Adrenal gland (tissue), 9 donors: ENCODE measurements at regions not wholly inside any gene's neighbourhood (a gene's known extent, or its start where the extent isn't known, plus 50 kb on each side); places are given as distances from the start of the nearest gene placed in this dataset.

Experiments used
- DNase-seq, 7 donors: peaks; one replicate each; pipeline ENCODE4 v3.0.0-alpha.2; 2019 to 2020
- H3K27ac ChIP-seq, 5 donors: fragments of 200-600 bp; sonication (generic) in 4 of 5; 1 replicate in 3 of 5; 2 replicates in 2 of 5; pipeline versions ENCODE4 v1.5.1 to v1.8.0; 2016 to 2020; ENCODE audit warnings: mild to moderate bottlenecking in 1 of 5
- H3K27me3 ChIP-seq: fragments of 200-600 bp; 2 replicates; pipeline ENCODE4 v1.8.0; 2021
- H3K36me3 ChIP-seq, 2 donors: fragments of 200-600 bp; replicated peaks in 1 of 2; 1 replicate in 1 of 2; 2 replicates in 1 of 2; pipeline versions ENCODE4 v1.5.1 to v1.8.0; 2018 to 2022
- H3K4me1 ChIP-seq, 2 donors: fragments of 200-600 bp; replicated peaks in 1 of 2; 1 replicate in 1 of 2; 2 replicates in 1 of 2; pipeline versions ENCODE4 v1.5.1 to v1.8.0; 2018 to 2021
- H3K4me3 ChIP-seq, 4 donors: fragments of 200-600 bp; sonication (generic) in 3 of 4; one replicate each; pipeline ENCODE4 v1.5.1; 2016 to 2018
- H3K9me3 ChIP-seq, 3 donors: fragments of 200-600 bp; sonication (generic) in 1 of 3; replicated peaks in 1 of 3; 1 replicate in 2 of 3; 2 replicates in 1 of 3; pipeline versions ENCODE4 v1.5.1 to v1.8.0; 2016 to 2021
- POLR2A ChIP-seq, 2 donors: fragments of 450-650 bp; IDR thresholded peaks; one replicate each; pipeline ENCODE4 v1.6.1; 2017; ENCODE audit warnings: antibody characterized with exemption in 2 of 2, mild to moderate bottlenecking in 2 of 2, moderate library complexity in 1 of 2
- WGBS, 4 donors: extraction: QIAGEN DNeasy Blood & Tissue Kit in 2 of 4; methylation state at CpG; one replicate each; pipeline versions ENCODE4 v1.1.5 to v1.1.7; 2013 to 2017; 5-methylcytosine and 5-hydroxymethylcytosine counted together
- intact Hi-C, 2 donors: fragments of 100-400 bp; cut with DNase I; formaldehyde crosslinking; loops; one replicate each; pipeline versions ENCODE4 v1.14.1 to v1.15.0; 2022 to 2023
- TF ChIP-seq, protein P1 (sequence below), 6 experiments: fragments of 450-650 bp in 4 of 6; fragments of 200-600 bp in 2 of 6; sonication (generic) in 1 of 6; IDR thresholded peaks; 1 replicate in 5 of 6; 2 replicates in 1 of 6; pipeline versions ENCODE4 v1.5.1 to v1.8.0; 2016 to 2021; ENCODE audit warnings: antibody characterized with exemption in 6 of 6, mild to moderate bottlenecking in 2 of 6, moderate library complexity in 1 of 6
- donor health status: healthy with polysubstance abuse.
- donor health status: Bipolar disorder and iron deficiency.
- donor health status: DM: yes; HTN: yes; CAD: no.
- donor health status: DM: no; HTN: no; CAD: no.
- donor health status: DM: no; HTN: no; CAD: no.

DNA sequence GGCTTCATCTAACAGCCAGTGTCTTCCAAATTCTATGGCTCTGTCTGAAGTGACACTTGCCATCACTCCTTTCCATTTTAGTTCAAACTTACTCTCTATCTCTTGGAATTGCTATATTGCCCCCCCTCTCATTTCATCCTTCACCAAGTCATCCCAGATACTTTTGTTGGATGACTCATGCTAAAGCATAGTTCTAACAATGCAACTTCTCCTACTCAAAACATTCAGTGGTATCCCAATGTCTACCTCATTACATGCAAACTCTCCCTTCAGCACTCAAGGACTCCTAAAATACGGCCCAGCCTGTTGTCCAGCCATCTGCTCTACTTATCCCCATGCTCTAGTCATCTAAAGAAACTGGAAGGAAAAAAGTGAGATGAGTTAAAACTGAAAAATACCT, 171.6 kb downstream of the RASEF start:
- 60 to 75% (median 68%) methylated on average over 1 of the region's 1 CpG for WGBS, 4 donors
- intact Hi-C loops, result no loop called here
- Histone ChIP-seq H3K4me3 (no peak overlapping the region), H3K36me3 (no peaks in the 10 kb centered on the region), H3K27me3 (no peaks in the 10 kb centered on the region), H3K4me1 (no peaks in the 10 kb centered on the region), H3K27ac (no peak overlapping the region), H3K9me3 (no peaks in the 10 kb centered on the region)
- TF ChIP-seq POLR2A (IDR thresholded peaks at IDR 0.05), result no peak
- TF ChIP-seq, protein P1, sequence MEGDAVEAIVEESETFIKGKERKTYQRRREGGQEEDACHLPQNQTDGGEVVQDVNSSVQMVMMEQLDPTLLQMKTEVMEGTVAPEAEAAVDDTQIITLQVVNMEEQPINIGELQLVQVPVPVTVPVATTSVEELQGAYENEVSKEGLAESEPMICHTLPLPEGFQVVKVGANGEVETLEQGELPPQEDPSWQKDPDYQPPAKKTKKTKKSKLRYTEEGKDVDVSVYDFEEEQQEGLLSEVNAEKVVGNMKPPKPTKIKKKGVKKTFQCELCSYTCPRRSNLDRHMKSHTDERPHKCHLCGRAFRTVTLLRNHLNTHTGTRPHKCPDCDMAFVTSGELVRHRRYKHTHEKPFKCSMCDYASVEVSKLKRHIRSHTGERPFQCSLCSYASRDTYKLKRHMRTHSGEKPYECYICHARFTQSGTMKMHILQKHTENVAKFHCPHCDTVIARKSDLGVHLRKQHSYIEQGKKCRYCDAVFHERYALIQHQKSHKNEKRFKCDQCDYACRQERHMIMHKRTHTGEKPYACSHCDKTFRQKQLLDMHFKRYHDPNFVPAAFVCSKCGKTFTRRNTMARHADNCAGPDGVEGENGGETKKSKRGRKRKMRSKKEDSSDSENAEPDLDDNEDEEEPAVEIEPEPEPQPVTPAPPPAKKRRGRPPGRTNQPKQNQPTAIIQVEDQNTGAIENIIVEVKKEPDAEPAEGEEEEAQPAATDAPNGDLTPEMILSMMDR (IDR thresholded peaks at IDR 0.05), result no peak
- DNase-seq, result no peak

DNA sequence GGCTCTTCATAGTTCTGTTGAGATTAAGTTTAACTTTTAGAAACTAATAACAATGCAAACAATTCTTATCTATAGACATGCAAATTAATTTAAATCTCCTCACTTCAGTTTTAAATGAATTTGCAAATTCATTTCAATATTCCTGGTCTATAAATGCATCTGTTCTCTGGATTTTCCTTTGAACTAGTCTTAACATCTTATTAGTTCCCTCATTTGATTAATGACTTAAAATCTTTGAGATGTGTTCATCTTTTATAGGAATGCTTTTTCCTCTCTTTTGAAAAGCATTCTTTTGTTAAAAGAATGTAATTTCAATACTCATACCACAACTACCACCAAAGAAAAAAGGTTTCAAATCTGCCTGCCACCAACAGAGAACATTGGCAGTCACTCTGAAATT, 169.4 kb downstream of the RASEF start:
- H3K36me3 ChIP-seq, result no peaks in the 10 kb centered on the region
- intact Hi-C loops, result no loop called here
- no peak overlapping the region for H3K4me3 ChIP-seq
- TF ChIP-seq, protein P1 (IDR thresholded peaks at IDR 0.05), result no peak
- DNase-seq, result no peak
- no peaks in the 10 kb centered on the region for H3K4me1 ChIP-seq
- no peaks in the 10 kb centered on the region for H3K9me3 ChIP-seq
- no peak overlapping the region for H3K27ac ChIP-seq
- H3K27me3 ChIP-seq, result no peaks in the 10 kb centered on the region

DNA sequence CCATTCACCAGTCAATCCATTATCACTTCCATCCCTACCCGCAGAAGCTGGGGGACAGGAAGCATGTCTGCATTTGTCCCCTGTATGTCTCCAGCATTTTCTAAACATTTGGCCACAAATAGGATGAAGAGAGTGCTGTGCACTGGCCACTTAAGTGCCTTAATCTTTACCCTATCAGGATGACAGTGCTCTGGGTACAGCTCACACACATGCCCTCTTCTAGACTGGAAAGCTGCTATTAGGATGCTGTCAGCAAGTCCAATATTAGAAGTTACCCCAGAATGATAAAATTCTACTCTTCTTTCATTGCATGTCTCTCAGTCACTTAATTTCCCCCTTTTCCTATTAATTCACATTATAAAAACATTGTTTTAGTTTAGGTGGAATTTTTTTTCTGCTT, 168.4 kb downstream of the RASEF start:
- WGBS, 4 donors, result 40 to 74% (median 61%) methylated on average over 1 of the region's 1 CpG
- intact Hi-C loops, result no loop called here
- Histone ChIP-seq H3K4me3 (no peak overlapping the region), H3K36me3 (no peaks in the 10 kb centered on the region), H3K4me1 (no peaks in the 10 kb centered on the region), H3K27ac (no peak overlapping the region), H3K9me3 (no peaks in the 10 kb centered on the region), H3K27me3 (no peaks in the 10 kb centered on the region)
- DNase-seq, result no peak
- TF ChIP-seq, protein P1 (IDR thresholded peaks at IDR 0.05), result no peak
- no peak for TF ChIP-seq POLR2A (IDR thresholded peaks at IDR 0.05)

DNA sequence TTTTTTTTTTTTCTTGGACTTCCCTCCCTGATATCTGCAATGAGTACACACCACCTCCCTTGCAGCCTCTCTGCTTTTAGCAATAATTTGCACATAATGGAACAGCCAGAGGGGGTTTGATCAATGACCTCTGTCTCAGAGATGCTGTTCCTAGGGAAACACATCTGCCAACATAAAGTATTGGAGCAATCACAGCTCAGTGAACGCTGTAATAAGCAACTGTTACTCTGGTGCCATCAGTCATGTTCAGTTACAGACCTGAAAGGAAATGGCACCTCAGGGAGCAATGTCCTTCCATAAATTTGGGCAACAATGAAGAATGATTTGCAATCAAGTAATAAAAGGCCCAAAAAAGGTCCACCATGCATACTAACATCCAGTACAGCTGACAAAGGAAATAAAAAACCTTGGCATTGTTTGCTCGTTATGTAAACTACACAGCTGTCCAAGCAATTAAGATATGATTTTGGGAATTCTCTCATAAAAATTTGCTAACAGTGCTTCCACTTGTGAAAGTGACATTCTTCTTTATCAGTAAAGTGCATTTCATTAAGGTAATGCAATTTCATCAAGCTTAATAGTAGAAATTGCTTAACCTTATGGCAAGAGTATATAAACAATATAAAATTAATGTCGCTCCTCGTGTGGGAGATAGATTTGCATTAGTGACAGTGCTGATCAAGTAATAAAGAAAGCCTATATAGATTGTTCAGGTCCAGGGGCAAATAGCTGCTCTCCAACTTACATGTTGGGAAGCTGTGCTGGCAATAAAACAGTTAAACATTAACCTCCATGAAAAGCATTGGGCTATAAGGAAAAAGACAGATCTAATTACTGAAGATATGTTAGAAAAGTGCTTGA, 167.8 kb downstream of the RASEF start:
- no peak overlapping the region for H3K4me3 ChIP-seq
- TF ChIP-seq, protein P1 (IDR thresholded peaks at IDR 0.05), result no peak
- no peak for TF ChIP-seq POLR2A (IDR thresholded peaks at IDR 0.05)
- no peaks in the 10 kb centered on the region for H3K36me3 ChIP-seq
- no peaks in the 10 kb centered on the region for H3K9me3 ChIP-seq
- H3K4me1 ChIP-seq, result no peaks in the 10 kb centered on the region
- H3K27me3 ChIP-seq, result no peaks in the 10 kb centered on the region
- no peak for DNase-seq
- WGBS, 4 donors, result 51 to 58% (median 56%) methylated on average over 4 of the region's 4 CpGs
- H3K27ac ChIP-seq, result no peak overlapping the region
- intact Hi-C loops, result no loop called here
